Trophoblast cell (in vitro differentiated cells and primary cell): ENCODE measurements at regions not wholly inside any gene's neighbourhood (a gene's known extent, or its start where the extent isn't known, plus 50 kb on each side); places are given as distances from the start of the nearest gene placed in this dataset.

Experiments
- DNase-seq, 2 donors: peaks; one replicate each; pipeline ENCODE4 v3.0.0-alpha.2; 2016
- H2AFZ ChIP-seq: 2 replicates; pipeline ENCODE4 v1.6.1; 2013; ENCODE audit warnings: low read length, moderate library complexity, mild to moderate bottlenecking; ENCODE audit not compliant: insufficient read depth, poor library complexity
- H2AK5ac ChIP-seq: 2 replicates; pipeline ENCODE4 v1.6.1; 2013; ENCODE audit warnings: mild to moderate bottlenecking, low read length
- H2BK120ac ChIP-seq: 2 replicates; pipeline ENCODE4 v1.6.1; 2013; ENCODE audit warnings: low read length, mild to moderate bottlenecking, moderate library complexity; ENCODE audit not compliant: insufficient read depth, poor library complexity
- H2BK12ac ChIP-seq: 2 replicates; pipeline ENCODE4 v1.6.1; 2013; ENCODE audit warnings: mild to moderate bottlenecking, low read length, moderate library complexity
- H2BK5ac ChIP-seq: 2 replicates; pipeline ENCODE4 v1.6.1; 2013; ENCODE audit warnings: low read length, low read depth, moderate library complexity, mild to moderate bottlenecking; ENCODE audit not compliant: poor library complexity
- H3K14ac ChIP-seq: 2 replicates; pipeline ENCODE4 v1.6.1; 2013; ENCODE audit warnings: mild to moderate bottlenecking, low read length
- H3K18ac ChIP-seq: 2 replicates; pipeline ENCODE4 v1.6.1; 2013; ENCODE audit warnings: mild to moderate bottlenecking, low read length
- H3K23ac ChIP-seq: 2 replicates; pipeline ENCODE4 v1.6.1; 2013; ENCODE audit warnings: low read length
- H3K27ac ChIP-seq: 2 replicates; pipeline ENCODE4 v1.5.1; 2013; ENCODE audit warnings: low read depth, mild to moderate bottlenecking, inconsistent platforms, low read length, moderate library complexity
- H3K27me3 ChIP-seq: 2 replicates; pipeline ENCODE4 v1.6.1; 2013; ENCODE audit warnings: inconsistent platforms, mild to moderate bottlenecking, low read length, moderate library complexity; ENCODE audit not compliant: insufficient read depth
- H3K36me3 ChIP-seq, 2 experiments: 1 replicate in 1 of 2; 2 replicates in 1 of 2; pipeline ENCODE4 v1.6.1; 2013; ENCODE audit warnings: low read length in 2 of 2, mild to moderate bottlenecking in 2 of 2, moderate library complexity in 1 of 2; ENCODE audit not compliant: insufficient read depth in 2 of 2, control insufficient read depth in 1 of 2
- H3K4ac ChIP-seq: 2 replicates; pipeline ENCODE4 v1.6.1; 2013; ENCODE audit warnings: low read depth, mild to moderate bottlenecking, low read length, moderate library complexity
- H3K4me1 ChIP-seq, 2 experiments: 1 replicate in 1 of 2; 2 replicates in 1 of 2; pipeline ENCODE4 v1.6.1; 2013; ENCODE audit warnings: low read length in 2 of 2, mild to moderate bottlenecking in 2 of 2, moderate library complexity in 1 of 2; ENCODE audit not compliant: insufficient read depth in 2 of 2, control insufficient read depth in 1 of 2
- H3K4me2 ChIP-seq: 2 replicates; pipeline ENCODE4 v1.6.1; 2013; ENCODE audit warnings: inconsistent platforms, mild to moderate bottlenecking, low read length, moderate library complexity
- H3K4me3 ChIP-seq: 2 replicates; pipeline ENCODE4 v1.5.1; 2013; ENCODE audit warnings: mild to moderate bottlenecking, low read depth, low read length, inconsistent platforms
- H3K79me1 ChIP-seq: one replicate; pipeline ENCODE4 v1.6.1; 2013; ENCODE audit warnings: low read length
- H3K79me2 ChIP-seq: 2 replicates; pipeline ENCODE4 v1.6.1; 2013; ENCODE audit warnings: low read length, mild to moderate bottlenecking; ENCODE audit not compliant: control insufficient read depth, insufficient read depth, poor library complexity
- H3K9ac ChIP-seq: 2 replicates; pipeline ENCODE4 v1.6.1; 2013; ENCODE audit warnings: mild to moderate bottlenecking, low read length
- H3K9me3 ChIP-seq: 2 replicates; pipeline ENCODE4 v1.6.1; 2013; ENCODE audit warnings: low read depth, mild to moderate bottlenecking, control low read depth, inconsistent platforms, low read length; ENCODE audit not compliant: insufficient read depth
- H4K12ac ChIP-seq: 2 replicates; pipeline ENCODE4 v1.6.1; 2013; ENCODE audit warnings: low read depth, mild to moderate bottlenecking, low read length, moderate library complexity
- H4K8ac ChIP-seq: 2 replicates; pipeline ENCODE4 v1.6.1; 2013; ENCODE audit warnings: low read depth, mild to moderate bottlenecking, low read length, moderate library complexity
- H4K91ac ChIP-seq: one replicate; pipeline ENCODE4 v1.6.1; 2013; ENCODE audit warnings: low read depth, mild to moderate bottlenecking, low read length, moderate library complexity
- WGBS: extraction: QIAGEN DNeasy Blood & Tissue Kit; methylation state at CpG from one replicate; pipeline ENCODE4 v1.1.7; 2013; ENCODE audit warnings: missing lambda C conversion rate; ENCODE audit not compliant: insufficient read length, insufficient coverage; ENCODE audit errors: extremely low coverage; 5-methylcytosine and 5-hydroxymethylcytosine counted together

DNA sequence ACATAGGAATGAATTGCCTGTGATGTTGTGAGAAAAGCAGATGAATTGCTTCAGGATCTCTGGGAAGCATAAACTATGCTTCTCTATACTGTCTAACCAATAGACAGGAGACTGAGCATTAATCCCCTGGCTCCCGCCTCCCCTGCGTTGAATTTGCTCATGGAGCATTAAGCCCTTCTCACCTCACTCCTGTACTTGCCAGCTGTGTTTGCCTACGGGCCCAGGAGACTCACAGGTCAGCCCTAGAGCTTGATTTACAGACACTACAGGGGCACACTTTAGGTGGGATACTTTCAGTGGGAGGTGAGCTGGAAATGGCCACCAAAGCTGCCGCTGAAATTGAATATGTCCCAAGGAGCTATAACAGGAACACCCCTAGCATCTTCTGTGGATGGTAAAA is 418.7 kb downstream of the CBLN4 start:
- Histone ChIP-seq H3K79me2 (no peaks in the 10 kb centered on the region), H4K91ac (no peak overlapping the region), H3K36me3 (no peaks in the 10 kb centered on the region), H2BK12ac (no peak overlapping the region), H3K9ac (no peak overlapping the region), H4K12ac (no peak overlapping the region), H3K27ac (no peak overlapping the region), H3K4me1 (no peaks in the 10 kb centered on the region), H3K79me1 (no peaks in the 10 kb centered on the region), H3K9me3 (no peaks in the 10 kb centered on the region), H2AFZ (no peak overlapping the region), H3K4me3 (no peak overlapping the region), H3K27me3 (no peaks in the 10 kb centered on the region), H3K4me2 (no peak overlapping the region), H3K23ac (no peak overlapping the region), H2BK120ac (no peak overlapping the region), H2AK5ac (no peak overlapping the region), H3K18ac (no peak overlapping the region), H3K14ac (no peak overlapping the region), H3K4ac (no peak overlapping the region), H2BK5ac (no peak overlapping the region), H4K8ac (no peak overlapping the region)
- DNase-seq, result no peak
- WGBS, result no CpG with 5 or more reads among the region's 4 CpGs

DNA sequence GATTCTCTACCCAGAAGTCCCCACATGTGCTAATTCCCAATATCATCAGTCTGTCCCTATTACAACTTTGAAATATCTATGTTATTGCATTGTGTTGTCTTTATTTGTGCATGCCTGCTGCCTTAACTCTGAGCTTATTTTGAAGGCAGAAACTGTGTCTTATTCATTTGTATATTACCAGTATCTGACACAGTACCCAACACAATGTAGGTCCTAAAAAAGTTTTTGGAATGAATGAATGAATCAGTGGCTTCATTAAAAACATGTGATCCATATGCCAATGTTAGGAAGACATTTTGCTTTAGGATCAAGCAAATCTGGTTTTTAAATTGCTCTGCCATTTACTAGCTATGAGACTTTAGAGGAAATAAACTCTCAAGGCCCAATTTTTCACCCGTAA is 420.4 kb downstream of the CBLN4 start:
- Histone ChIP-seq H3K36me3 (no peaks in the 10 kb centered on the region), H3K4me1 (no peaks in the 10 kb centered on the region), H3K9me3 (no peaks in the 10 kb centered on the region), H3K4me2 (no peak overlapping the region), H4K91ac (no peak overlapping the region), H3K9ac (no peak overlapping the region), H2AK5ac (no peak overlapping the region), H3K18ac (no peak overlapping the region), H3K79me2 (no peaks in the 10 kb centered on the region), H4K8ac (no peak overlapping the region), H3K14ac (no peak overlapping the region), H3K79me1 (no peaks in the 10 kb centered on the region), H2BK5ac (no peak overlapping the region), H3K27ac (no peak overlapping the region), H3K27me3 (no peaks in the 10 kb centered on the region), H2AFZ (no peak overlapping the region), H3K4me3 (no peak overlapping the region), H2BK12ac (no peak overlapping the region), H4K12ac (no peak overlapping the region), H3K23ac (no peak overlapping the region), H3K4ac (no peak overlapping the region), H2BK120ac (no peak overlapping the region)
- no CpG with 5 or more reads among the region's 1 CpG for WGBS
- no peak for DNase-seq

DNA sequence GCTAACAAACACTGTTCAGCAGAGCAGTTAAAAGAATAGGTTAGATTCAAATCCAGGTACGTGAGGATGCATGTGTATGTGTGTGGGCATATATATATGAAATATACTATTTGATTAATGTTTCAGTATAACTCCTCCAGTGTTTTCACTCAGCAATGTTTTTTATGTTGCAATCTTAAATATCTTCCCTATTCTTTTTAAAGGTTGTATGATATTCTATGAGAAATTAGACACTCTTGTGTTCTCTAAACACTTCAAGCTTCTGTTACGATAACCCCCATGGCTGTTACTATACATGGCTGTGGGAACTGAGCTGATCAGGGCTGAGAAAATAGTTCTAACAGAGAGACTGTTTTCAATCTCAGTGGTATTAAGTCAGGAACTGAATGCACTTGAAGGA is 421.0 kb downstream of the CBLN4 start:
- no peak for DNase-seq
- H3K27ac ChIP-seq, result no peak overlapping the region
- H3K4ac ChIP-seq, result no peak overlapping the region
- H2BK120ac ChIP-seq, result no peak overlapping the region
- H3K79me1 ChIP-seq, result no peaks in the 10 kb centered on the region
- no peak overlapping the region for H2AK5ac ChIP-seq
- H3K4me2 ChIP-seq, result no peak overlapping the region
- H4K8ac ChIP-seq, result no peak overlapping the region
- H3K4me3 ChIP-seq, result no peak overlapping the region
- no peak overlapping the region for H3K9ac ChIP-seq
- H3K79me2 ChIP-seq, result no peaks in the 10 kb centered on the region
- no peaks in the 10 kb centered on the region for H3K9me3 ChIP-seq
- no peak overlapping the region for H3K14ac ChIP-seq
- H3K23ac ChIP-seq, result no peak overlapping the region
- no CpG with 5 or more reads among the region's 2 CpGs for WGBS
- no peak overlapping the region for H2BK12ac ChIP-seq
- H3K18ac ChIP-seq, result no peak overlapping the region
- no peak overlapping the region for H4K91ac ChIP-seq
- H2AFZ ChIP-seq, result no peak overlapping the region
- no peaks in the 10 kb centered on the region for H3K4me1 ChIP-seq
- H2BK5ac ChIP-seq, result no peak overlapping the region
- no peaks in the 10 kb centered on the region for H3K36me3 ChIP-seq
- no peak overlapping the region for H4K12ac ChIP-seq
- no peaks in the 10 kb centered on the region for H3K27me3 ChIP-seq

DNA sequence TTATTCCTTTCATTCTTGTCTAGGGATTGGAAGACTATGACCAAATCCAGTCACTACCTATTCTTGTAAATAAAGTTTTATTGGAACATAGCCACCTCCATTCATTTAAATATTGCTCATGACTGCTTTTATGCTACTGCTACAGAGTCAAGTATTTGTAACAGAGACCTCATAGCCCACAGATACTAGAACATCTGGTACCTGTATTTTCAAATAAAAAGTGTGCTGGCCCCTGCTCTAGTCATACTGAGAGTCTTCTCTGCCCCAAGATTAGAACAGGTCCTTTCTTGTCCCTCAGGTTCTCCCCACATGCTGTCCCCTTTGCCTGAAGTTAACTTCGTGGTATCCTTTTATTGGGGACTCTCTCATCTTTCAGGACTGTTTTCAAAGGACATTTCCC is 422.3 kb downstream of the CBLN4 start:
- H3K9ac ChIP-seq, result no peak overlapping the region
- H3K36me3 ChIP-seq, result no peaks in the 10 kb centered on the region
- DNase-seq, result no peak
- H3K23ac ChIP-seq, result no peak overlapping the region
- H3K4me1 ChIP-seq, result no peaks in the 10 kb centered on the region
- H2BK120ac ChIP-seq, result no peak overlapping the region
- H2AFZ ChIP-seq, result no peak overlapping the region
- no peak overlapping the region for H4K91ac ChIP-seq
- H3K9me3 ChIP-seq, result no peaks in the 10 kb centered on the region
- no peak overlapping the region for H4K12ac ChIP-seq
- no peak overlapping the region for H3K18ac ChIP-seq
- no peak overlapping the region for H2BK5ac ChIP-seq
- no peak overlapping the region for H3K4me3 ChIP-seq
- H3K27me3 ChIP-seq, result no peaks in the 10 kb centered on the region
- H3K4me2 ChIP-seq, result no peak overlapping the region
- H3K27ac ChIP-seq, result no peak overlapping the region
- H3K4ac ChIP-seq, result no peak overlapping the region
- H4K8ac ChIP-seq, result no peak overlapping the region
- no peak overlapping the region for H2AK5ac ChIP-seq
- H3K79me1 ChIP-seq, result no peaks in the 10 kb centered on the region
- H3K14ac ChIP-seq, result no peak overlapping the region
- H3K79me2 ChIP-seq, result no peaks in the 10 kb centered on the region
- no peak overlapping the region for H2BK12ac ChIP-seq
- no CpG with 5 or more reads among the region's 1 CpG for WGBS
